HUES48 (cell line): ENCODE measurements at regions not wholly inside any gene's neighbourhood (a gene's known extent, or its start where the extent isn't known, plus 50 kb on each side); places are given as distances from the start of the nearest gene placed in this dataset.

Experiments
- H3K27ac ChIP-seq: one replicate; pipeline ENCODE4 v1.7.0; 2013; ENCODE audit warnings: low read depth, low read length, inconsistent platforms
- H3K27me3 ChIP-seq: 2 replicates; pipeline ENCODE4 v1.6.1; 2013; ENCODE audit warnings: mild to moderate bottlenecking, low read length; ENCODE audit not compliant: control insufficient read depth, insufficient read depth
- H3K36me3 ChIP-seq: 2 replicates; pipeline ENCODE4 v1.6.1; 2013; ENCODE audit warnings: low read length; ENCODE audit not compliant: control insufficient read depth, insufficient read depth
- H3K4me1 ChIP-seq: 2 replicates; pipeline ENCODE4 v1.6.1; 2013; ENCODE audit warnings: mild to moderate bottlenecking, low read length; ENCODE audit not compliant: control insufficient read depth, insufficient read depth
- H3K4me3 ChIP-seq: 2 replicates; pipeline ENCODE4 v1.5.1; 2013; ENCODE audit warnings: mild to moderate bottlenecking, low read depth, low read length
- H3K9ac ChIP-seq: 2 replicates; pipeline ENCODE4 v1.6.1; 2013; ENCODE audit warnings: mild to moderate bottlenecking, low read depth, low read length, moderate library complexity
- H3K9me3 ChIP-seq: 2 replicates; pipeline ENCODE4 v1.6.1; 2013; ENCODE audit warnings: low read length; ENCODE audit not compliant: control insufficient read depth, insufficient read depth

DNA sequence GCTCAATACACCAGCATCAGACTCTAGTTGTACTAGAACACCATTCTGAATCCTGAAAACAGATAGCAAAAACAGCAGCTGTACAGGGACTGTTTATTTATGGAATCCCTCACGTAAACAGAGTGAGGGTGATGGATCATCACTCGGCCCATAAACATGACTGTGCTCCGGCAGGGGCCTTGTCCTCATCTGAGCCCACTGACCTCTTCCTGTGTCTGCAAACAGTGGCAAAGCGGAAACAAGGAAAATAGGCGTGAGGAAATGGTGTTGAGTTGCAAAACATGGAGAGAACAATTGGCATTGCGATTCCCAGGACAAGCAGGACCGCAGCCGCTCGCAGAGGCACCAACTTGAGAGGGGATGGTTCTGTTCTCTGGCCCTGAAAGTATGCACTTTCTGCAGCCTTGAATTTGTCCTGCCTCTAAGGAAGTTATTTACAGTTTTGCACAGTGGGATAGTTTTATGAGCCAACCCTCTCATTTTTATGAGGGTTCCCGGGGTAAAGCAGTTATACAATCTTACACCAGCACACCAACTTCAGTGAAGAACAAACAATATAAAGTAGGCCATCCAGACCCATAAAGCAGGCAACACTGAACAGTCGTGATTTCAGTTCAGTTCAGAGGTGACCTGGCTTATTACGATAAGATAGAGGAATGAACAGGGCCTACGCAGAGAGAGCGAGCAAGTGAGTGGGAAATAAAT, 248.0 kb upstream of the FZD8 start:
- Histone ChIP-seq H3K4me3 (no peak overlapping the region), H3K9ac (no peak overlapping the region), H3K27me3 (no peaks in the 10 kb centered on the region), H3K9me3 (no peaks in the 10 kb centered on the region), H3K36me3 (no peaks in the 10 kb centered on the region), H3K27ac (no peak overlapping the region), H3K4me1 (peaks cover 8% of the 10 kb centered on the region)

DNA sequence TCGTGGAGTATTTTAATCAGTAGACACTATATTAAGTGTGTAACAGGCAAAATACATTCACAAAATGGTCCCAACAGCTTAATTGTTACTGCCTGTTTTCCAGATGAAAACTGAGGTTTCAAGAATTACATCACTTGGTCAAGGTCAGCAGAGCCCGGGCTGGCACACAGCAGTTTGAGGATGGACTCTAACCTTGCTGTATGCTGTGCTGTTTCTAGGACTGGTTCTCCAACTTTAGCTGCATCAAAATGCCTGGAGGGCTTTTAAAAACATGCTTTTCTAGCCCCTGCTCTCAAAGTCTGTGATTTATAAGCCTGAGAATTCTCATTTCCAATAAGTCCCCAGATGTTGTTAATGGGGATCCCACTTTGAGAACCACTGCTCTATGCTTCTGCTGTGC, 247.1 kb upstream of the FZD8 start:
- Histone ChIP-seq H3K27me3 (no peaks in the 10 kb centered on the region), H3K4me3 (no peak overlapping the region), H3K36me3 (no peaks in the 10 kb centered on the region), H3K9me3 (no peaks in the 10 kb centered on the region), H3K9ac (no peak overlapping the region), H3K27ac (no peak overlapping the region), H3K4me1 (peaks cover 8% of the 10 kb centered on the region)

GRCh38 chr10:35888400-35888799, 246.3 kb upstream of the FZD8 start:
- H3K4me1 ChIP-seq = peaks cover 8% of the 10 kb centered on the region
- no peak overlapping the region for H3K4me3 ChIP-seq
- H3K36me3 ChIP-seq = no peaks in the 10 kb centered on the region
- H3K9me3 ChIP-seq = no peaks in the 10 kb centered on the region
- no peak overlapping the region for H3K9ac ChIP-seq
- no peaks in the 10 kb centered on the region for H3K27me3 ChIP-seq
- no peak overlapping the region for H3K27ac ChIP-seq

GRCh38 chr10:35887685-35888084, 245.6 kb upstream of the FZD8 start:
- Histone ChIP-seq H3K27ac (no peak overlapping the region), H3K27me3 (no peaks in the 10 kb centered on the region), H3K9me3 (no peaks in the 10 kb centered on the region), H3K9ac (no peak overlapping the region), H3K36me3 (no peaks in the 10 kb centered on the region), H3K4me1 (peaks cover 10% of the 10 kb centered on the region), H3K4me3 (no peak overlapping the region)

DNA sequence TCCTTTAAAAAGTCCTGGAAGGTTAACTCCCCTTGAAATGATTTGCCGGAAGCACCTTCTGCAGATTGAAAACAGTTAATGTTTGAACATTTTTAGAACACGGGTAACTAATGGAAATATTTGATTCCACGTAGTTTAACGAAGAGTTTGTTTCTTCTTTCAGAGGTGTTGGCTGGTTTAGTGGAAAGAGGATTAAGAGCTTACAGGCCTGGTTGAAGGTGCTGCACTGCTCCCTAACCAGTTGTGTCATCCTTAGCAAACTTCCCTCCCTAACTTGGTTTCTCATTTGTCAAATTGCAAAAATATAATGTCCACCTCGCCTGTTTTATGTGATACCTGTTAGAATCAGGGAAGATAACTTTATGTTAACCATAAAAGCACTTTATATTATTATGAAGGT, 243.0 kb upstream of the FZD8 start:
- H3K9ac ChIP-seq = no peak overlapping the region
- H3K9me3 ChIP-seq = no peaks in the 10 kb centered on the region
- no peak overlapping the region for H3K4me3 ChIP-seq
- H3K27me3 ChIP-seq = no peaks in the 10 kb centered on the region
- peaks cover 5% of the 10 kb centered on the region; the same call in 1 of the 2 replicates for H3K4me1 ChIP-seq
- no peak overlapping the region for H3K27ac ChIP-seq
- no peaks in the 10 kb centered on the region for H3K36me3 ChIP-seq

- peaks cover 5% of the 10 kb centered on the region; the same call in 1 of the 2 replicates for H3K4me1 ChIP-seq
- H3K9ac ChIP-seq = no peak overlapping the region
- no peaks in the 10 kb centered on the region for H3K9me3 ChIP-seq
- no peak overlapping the region for H3K4me3 ChIP-seq
- H3K36me3 ChIP-seq = no peaks in the 10 kb centered on the region
- no peaks in the 10 kb centered on the region for H3K27me3 ChIP-seq
- no peak overlapping the region for H3K27ac ChIP-seq
These were observed 242.6 kb upstream of the FZD8 start for GRCh38 chr10:35884657-35885071.

DNA sequence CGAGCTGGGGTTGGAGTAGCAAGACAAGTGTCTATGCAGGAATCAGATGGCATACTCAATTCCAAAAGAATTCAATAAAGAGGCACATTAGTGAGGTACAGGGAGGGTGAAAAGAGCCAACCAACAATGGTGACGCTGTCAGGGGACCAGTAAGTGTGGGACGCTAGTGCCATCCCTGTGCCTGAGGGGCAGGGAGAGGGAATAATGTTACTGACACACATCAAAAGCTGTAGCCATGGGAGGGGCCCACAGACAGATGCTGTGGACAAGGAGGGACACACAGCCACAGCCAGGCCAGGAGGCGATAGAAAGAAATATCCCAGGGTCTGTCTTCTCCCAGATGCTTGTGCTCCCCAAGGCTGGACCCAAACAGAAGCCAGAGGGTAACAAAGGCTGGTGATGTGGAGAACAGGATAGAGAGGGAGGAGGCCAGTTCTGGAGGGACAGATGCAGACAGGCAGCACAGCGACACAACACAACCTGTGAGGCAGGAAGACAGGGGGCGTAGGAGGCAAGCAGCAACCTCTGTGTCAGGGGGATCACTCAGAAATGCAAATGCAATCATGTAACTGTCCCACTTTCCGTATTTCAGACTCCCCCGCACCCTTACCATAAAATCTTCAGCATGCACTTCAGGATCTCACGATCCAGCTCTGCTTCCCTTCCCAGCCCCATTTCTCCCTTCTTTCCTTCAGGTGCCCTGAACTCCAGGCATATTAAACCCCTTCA, 240.5 kb upstream of the FZD8 start:
- H3K27ac ChIP-seq = no peak overlapping the region
- H3K27me3 ChIP-seq = no peaks in the 10 kb centered on the region
- H3K9me3 ChIP-seq = no peaks in the 10 kb centered on the region
- H3K36me3 ChIP-seq = no peaks in the 10 kb centered on the region
- H3K9ac ChIP-seq = no peak overlapping the region
- peaks cover 5% of the 10 kb centered on the region; the same call in 1 of the 2 replicates for H3K4me1 ChIP-seq
- no peak overlapping the region for H3K4me3 ChIP-seq

DNA sequence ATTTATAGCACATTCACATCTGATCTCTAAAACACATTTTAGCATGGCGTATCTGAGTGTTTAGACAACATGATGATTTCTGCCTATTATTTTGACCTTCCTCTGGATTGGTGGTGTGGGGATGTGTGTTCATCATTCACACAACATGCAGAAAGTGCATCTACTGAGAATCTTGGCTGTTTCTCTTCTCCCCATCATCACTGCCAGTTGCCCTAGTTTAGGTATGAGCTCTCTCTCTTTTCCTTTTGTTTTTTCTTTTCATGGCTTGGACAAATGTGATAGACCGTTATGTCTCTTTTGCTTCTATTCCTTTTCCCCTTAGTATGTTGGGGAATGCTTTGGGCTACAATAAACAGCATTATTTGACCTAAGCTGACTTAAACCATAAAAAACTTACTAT, 239.2 kb upstream of the FZD8 start:
- no peak overlapping the region for H3K27ac ChIP-seq
- H3K9ac ChIP-seq = no peak overlapping the region
- no peaks in the 10 kb centered on the region for H3K27me3 ChIP-seq
- H3K9me3 ChIP-seq = no peaks in the 10 kb centered on the region
- no peaks in the 10 kb centered on the region for H3K36me3 ChIP-seq
- peaks cover 5% of the 10 kb centered on the region; the same call in 1 of the 2 replicates for H3K4me1 ChIP-seq
- no peak overlapping the region for H3K4me3 ChIP-seq

GRCh38 chr10:35876248-35876647, 234.2 kb upstream of the FZD8 start:
- no peak overlapping the region for H3K4me3 ChIP-seq
- no peak overlapping the region for H3K27ac ChIP-seq
- H3K27me3 ChIP-seq = 0 out of 2 replicates have a peak, but pooled peaks cover 10% of the 10 kb centered on the region
- H3K9ac ChIP-seq = no peak overlapping the region
- H3K36me3 ChIP-seq = no peaks in the 10 kb centered on the region
- peaks cover 39% of the 10 kb centered on the region for H3K4me1 ChIP-seq
- H3K9me3 ChIP-seq = no peaks in the 10 kb centered on the region

- no peaks in the 10 kb centered on the region for H3K9me3 ChIP-seq
- H3K36me3 ChIP-seq = no peaks in the 10 kb centered on the region
- peaks cover 43% of the 10 kb centered on the region for H3K4me1 ChIP-seq
- H3K4me3 ChIP-seq = no peak overlapping the region
- peak overlapping the region; percentile 61 for H3K27ac ChIP-seq
- no peak overlapping the region for H3K9ac ChIP-seq
- 0 out of 2 replicates have a peak, but pooled peaks cover 10% of the 10 kb centered on the region for H3K27me3 ChIP-seq
These were observed 233.1 kb upstream of the FZD8 start for GRCh38 chr10:35875016-35875676.
